HG02623 (cell line): ENCODE measurements at regions not wholly inside any gene's neighbourhood (a gene's known extent, or its start where the extent isn't known, plus 50 kb on each side); places are given as distances from the start of the nearest gene placed in this dataset.
"Not testable (repeated sequence)": the region's sequence is repeated elsewhere in the genome, so short reads cannot be mapped to it uniquely, and the experiment has no call there.

ENCODE experiments used
- ATAC-seq: cut with Tn5 transposase; IDR thresholded peaks from one replicate; pipeline ENCODE4 v1.9.1; 2021; ENCODE audit warnings: moderate library complexity; ENCODE audit not compliant: unreplicated experiment

DNA sequence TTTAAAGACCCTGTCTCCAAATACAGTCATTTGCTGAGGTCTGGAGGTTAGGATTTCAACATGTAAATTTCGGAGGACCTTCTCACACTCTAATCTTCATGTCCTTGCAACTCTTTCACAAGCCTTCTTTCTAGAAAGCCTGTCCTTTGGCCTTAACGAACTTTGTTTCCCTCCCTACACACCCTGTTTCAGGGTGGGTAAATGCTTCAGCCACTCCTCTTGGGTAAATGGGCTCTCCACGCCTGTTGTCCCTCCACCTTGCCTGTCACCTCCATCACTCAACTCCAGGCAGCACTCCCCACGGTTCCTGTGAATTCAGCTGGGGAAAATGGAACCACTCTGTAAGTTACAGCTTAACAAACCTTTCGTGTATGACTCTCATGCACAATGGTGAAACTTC, 84.0 kb upstream of the COG2 start:
- no peak for ATAC-seq

DNA sequence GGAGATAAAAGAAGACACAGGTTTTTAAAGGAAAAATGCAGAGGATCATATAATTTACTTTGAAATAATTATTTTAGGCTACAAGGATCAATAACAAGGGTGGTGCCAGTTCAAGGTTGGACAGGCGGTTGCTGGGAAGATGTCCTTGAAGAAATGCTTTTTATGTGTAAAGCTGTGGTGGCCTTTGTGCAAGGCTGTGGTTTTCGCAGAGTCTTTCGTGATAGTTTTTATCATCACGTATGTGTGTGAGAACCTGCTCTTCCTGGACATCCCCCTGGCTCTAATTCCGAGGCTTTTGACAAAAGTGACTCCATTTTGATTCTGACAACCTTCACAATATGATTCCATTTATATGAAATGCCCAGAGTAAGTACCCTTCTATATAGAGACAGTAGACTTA, 85.8 kb upstream of the COG2 start:
- ATAC-seq: no peak

GRCh38 chr1:230555814-230556213, 86.5 kb upstream of the COG2 start:
- no peak for ATAC-seq

DNA sequence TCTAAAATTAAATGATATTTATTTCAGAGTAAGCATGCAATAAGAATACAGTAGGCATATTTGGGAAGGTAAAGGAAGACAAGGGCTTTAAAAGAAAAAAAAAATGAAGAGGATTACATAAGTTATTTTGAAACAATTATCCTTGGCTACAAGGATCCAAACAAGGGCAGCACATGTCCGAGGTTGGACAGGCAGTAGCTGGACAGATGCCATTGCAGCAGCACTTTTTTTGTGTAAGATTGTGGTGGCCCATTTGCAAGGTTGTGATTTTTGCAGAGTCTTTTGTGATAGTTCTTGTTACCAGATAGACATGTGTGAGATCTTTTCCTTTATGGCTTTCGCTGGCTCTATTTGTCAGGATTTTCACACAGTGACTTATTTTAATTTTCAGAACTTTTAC, 89.4 kb upstream of the COG2 start:
- ATAC-seq: no peak

DNA sequence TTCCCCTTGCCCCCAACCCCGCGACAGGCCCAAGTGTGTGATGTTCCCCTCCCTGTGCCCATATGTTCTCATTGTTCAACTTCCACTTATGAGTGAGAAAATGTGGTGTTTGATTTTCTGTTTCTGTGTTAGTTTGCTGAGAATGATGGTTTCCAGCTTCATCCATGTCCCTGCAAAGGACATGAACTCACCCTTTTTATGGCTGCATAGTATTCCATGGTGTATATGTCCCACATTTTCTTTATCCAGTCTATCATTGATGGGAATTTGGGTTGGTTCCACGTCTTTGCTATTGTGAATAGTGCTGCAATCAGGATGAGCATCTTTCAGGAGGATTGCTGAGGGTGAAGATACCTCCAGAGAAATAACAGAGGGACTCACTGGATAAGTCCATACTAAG, 91.3 kb upstream of the COG2 start:
- ATAC-seq: not testable (repeated sequence)

DNA sequence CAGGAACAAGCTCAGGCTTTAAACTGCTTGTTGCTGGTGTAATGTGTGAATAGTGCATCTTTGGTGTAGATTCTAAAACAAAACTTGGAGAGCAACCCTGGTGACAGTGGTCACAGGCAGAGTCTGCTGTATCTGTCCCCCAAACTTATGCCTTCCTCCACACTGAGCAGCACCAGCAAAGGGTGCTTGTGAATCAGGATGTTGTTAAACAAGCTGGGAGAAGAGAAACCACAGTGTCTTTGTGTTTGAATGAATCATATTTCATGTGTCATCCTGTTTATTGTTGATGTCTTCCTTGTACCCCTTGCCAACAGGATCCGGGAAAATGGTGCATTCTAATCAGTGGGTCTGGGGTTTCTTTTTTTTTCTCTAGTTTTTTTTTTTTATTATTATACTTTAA, 91.9 kb upstream of the COG2 start:
- ATAC-seq: no peak

DNA sequence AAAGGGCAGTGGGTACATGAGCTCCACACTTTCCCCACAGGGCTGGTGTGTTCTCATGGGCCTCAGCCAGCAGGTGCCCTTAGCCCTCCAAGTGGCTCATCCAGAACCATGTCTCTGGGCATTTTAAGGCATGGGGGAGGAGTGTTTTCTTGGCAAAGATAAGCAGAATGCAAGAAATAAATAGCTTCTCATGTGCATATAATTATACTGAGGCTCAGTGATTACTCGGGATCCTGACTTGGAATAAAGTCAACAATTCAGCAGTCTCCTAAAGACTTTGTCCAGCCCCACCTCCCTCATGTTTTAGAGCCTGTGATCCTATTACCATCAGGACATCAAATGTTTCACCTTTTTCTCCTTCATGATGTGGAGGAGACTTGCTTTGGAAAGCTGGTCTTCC, 92.7 kb upstream of the COG2 start:
- no peak for ATAC-seq

DNA sequence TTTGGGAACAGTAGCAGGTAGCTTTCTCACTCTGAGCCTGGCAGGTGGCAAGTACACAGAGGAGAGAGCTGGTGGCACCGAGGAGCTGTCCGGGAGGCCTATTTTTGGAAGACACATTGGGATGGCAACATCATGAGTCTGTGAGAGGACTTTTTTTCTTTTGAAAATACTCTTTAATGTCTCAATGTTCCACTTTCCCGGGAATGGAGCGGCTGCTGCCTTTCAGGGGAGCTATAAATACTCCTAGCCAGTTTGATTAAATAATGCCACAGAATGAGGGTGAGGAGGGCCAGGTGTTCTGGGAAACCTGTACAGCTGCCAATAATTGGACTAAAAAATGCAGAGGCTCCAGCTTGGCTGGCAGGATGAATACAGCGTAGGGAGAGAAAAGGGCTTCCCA, 93.3 kb upstream of the COG2 start:
- no peak for ATAC-seq

DNA sequence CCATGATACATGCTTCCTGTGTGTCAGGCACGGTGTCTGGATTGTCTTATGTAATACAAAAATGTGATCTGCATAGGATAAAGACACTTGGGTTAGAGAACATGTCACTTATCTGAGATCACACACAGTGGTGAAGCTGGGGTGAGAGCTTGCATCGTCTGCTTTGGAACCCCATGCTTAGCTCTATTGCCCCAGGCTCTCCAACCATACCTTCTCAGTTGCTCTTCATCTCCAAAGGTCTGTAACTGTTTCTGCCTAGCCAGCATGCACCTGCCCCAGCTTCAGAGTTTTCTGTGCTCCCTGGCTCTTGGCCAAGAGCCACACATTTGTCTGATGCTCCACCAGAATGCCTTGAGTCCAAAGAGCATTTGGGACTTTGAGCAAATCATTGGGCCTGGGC, 93.9 kb upstream of the COG2 start:
- no peak for ATAC-seq

DNA sequence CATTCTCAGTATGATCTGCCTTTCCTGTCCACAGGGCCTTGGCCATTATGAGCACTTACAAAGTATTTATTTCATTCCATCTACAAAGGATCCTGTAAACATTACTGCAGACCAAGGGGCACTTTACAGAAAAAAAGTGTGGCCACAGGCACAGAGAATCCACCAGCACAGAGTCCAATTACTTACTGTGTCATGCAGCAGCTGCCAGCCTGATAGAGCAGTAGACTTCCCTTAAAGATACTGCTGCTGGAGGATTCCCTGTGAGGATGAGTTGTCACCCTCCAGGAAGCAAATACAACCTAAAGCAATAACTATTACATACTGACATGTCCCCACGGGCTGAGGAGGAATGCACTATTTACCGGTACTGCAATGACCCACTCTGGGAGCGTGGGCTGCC, 97.1 kb upstream of the COG2 start:
- no peak for ATAC-seq

DNA sequence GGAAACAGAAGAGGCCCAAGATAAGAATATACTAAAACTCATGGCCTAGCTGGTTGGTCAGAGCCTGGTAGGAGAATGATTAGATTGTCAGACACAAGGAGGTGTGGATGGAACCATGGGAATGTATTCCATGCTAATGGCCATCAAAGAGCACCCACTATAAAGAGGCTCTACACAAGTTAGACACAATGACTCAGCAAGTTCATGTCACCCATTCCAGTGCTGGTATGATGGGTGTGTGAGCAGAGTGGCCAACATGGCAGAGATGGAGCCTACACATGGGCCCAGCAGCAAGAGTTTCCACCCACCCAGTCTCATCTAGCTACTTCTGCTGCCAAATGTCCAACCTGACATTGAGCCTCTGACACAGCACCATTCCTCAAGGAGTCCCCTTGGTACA, 97.5 kb upstream of the COG2 start:
- no peak for ATAC-seq

- ATAC-seq: no peak
Observed at GRCh38 chr1:230543085-230543484, 99.2 kb upstream of the COG2 start.

- ATAC-seq: no peak
Observed at GRCh38 chr1:230542681-230543080, 99.6 kb upstream of the COG2 start.

DNA sequence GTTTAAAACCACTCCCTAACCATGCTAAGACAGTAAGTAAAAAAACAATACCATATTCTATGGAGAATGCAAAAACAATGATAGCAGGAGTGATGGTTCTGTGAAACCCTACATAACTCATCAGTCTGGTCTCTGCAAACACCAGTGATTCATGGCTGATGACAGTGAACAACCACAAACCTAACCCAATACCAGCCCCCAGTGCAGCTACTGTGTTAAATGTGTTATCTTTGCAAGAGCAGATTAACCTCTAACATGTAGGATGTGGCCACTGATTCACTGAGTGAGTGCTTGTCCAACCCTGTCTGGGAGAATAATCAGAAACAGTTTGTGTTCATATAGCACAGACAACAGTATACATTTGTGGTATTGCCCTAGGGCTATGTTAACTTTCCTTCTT, 100.2 kb upstream of the COG2 start:
- no peak for ATAC-seq

DNA sequence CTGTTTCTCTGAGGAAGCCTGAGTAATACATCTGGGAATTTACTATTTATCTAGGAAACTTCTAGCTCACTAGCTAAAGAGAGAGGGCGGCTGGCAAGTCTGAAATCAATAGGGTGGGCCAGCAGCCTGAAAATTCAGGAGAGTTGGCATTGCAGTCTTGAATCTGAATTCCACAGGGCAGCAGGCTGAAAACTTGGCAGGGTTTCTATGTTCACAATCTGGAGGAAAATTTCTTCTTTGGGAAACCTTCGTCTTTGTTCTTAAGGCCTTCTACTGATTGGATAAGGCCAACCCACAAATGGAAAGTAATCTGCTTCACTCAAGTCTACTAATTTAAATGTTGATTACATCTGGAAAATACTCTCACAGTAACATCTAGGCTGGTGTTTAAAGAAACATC, 101.0 kb upstream of the COG2 start:
- ATAC-seq: no peak

GRCh38 chr1:230540421-230541155, 101.7 kb upstream of the COG2 start:
- ATAC-seq: no peak

DNA sequence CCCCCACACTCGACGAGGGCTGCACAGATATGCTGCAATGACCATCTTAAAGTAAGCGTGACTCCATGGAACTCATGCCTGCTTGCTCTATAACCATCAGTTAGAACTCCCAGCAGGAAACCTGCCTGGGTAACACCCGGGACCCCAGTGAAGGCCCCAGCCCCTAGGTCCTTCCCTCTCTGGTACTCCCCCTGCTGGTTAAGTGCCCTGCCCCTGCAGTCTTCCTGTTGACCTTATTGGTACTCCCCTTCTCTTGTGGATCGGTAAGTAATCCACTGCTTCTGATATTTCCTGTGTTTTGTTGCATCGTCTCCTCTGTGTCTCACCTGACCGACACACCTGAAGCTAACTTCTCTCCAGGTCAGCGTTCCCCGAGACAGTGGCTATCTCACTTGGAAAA, 104.8 kb upstream of the COG2 start:
- no peak for ATAC-seq

GRCh38 chr1:230536641-230537155, 105.6 kb upstream of the COG2 start:
- ATAC-seq: no peak

- ATAC-seq: no peak
Observed at GRCh38 chr1:230534224-230534623, 108.1 kb upstream of the COG2 start.

DNA sequence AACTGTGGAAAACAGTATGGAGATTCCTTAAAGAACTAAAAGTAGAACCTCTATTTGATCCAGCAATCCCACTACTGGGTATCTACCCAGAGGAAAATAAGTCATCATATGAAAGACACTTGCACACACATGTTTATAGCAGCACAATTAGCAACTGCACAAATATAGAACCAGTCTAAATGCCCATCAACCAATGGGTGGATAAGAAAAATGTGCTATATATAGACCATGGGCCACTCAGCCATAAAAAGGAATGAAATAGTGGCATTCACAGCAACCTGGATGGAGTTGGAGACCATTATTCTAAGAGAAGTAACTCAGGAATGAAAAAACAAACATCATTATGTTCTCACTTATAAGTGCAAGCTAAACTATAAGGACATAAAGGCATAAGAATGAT, 105.0 kb upstream of the PGBD5 start:
- ATAC-seq: no peak

GRCh38 chr1:230519246-230519645, 93.1 kb upstream of the PGBD5 start:
- ATAC-seq: no peak

- ATAC-seq: no peak
Observed at GRCh38 chr1:230518511-230518910, 92.4 kb upstream of the PGBD5 start.

DNA sequence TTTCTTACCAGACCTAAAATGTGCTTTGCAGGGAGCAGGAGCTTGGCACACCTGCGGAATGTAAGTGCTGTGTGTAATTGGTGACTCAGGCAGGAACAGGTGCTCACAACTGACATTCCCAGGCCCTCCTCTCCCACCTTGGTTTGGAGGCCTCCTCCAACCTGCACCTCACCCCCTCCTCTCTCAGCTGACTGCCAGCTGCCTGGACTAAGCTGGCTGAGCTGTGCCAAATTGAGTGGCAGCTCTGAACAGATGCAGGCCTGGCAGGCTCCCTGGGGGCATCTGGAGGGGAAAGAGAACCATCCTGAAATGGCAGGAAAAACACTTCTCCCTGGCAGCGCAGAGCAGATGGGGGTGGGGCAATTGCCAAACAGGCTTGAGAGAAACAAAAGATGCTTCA, 91.7 kb upstream of the PGBD5 start:
- ATAC-seq: no peak
